ENCODE measurements at regions not wholly inside any gene's neighbourhood (a gene's known extent, or its start where the extent isn't known, plus 50 kb on each side); places are given as distances from the start of the nearest gene placed in this dataset.
"Not testable (repeated sequence)": the region's sequence is repeated elsewhere in the genome, so short reads cannot be mapped to it uniquely, and the experiment has no call there.

DNA sequence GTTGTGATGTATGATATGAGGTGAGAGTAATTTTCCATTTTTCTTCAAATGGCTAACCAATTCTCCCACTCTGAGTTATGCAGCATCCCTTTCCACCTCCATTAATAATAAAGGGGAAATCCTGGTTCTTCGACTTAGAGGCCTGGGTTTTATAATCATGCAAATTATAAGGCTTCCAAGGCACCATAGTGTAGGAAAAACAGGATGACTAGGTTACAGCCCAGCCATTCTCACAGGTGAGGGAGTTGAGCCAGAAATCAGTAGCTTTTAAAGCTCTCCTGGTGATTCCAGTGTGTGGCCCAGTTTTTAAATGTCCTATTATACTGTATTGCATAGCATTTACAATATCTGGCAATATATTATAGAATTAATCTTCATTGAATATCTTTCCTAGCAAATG lies 203.1 kb downstream of the ARHGEF9 start:
- no peak for DNase-seq (ENCODE audit: low read depth in 2 of 2)

DNA sequence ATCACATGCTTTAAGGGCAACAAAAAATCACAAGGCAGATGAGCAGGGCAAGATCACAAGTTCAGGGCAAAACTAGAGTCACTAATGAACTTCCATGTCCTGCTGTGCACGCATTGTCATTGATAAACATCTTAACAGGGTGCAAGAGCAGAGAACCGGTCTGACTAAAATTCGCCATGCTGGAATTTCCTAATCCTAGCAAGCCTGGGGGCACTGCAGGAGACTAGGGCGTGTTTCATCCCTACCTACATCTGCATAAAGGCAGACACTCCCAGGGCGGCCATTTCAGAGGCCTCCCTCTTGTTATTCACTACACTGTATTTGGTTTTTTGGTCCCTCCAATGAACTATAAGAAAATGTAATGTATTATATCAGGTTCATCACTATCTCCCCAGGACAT lies 203.6 kb downstream of the ARHGEF9 start:
- no peak for DNase-seq (ENCODE audit: low read depth in 2 of 2)

DNA sequence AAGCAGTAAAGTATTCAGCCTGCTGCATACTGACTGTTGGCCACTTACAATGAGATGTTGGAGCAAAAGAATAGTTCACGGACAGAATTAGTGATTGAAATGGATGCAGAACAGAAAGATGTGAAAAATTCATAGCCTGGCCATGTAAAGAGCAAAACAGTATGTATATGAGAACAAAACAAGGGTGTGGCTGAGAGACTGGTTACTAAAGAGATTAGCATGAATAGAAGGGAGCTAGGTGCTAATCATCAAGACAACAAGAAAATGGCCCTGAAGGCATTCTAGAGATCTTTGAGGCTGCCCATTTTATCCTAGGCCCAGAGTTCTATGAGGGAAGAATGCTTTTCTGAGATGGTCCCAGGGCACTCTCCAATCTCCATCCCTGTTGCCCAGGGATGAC lies 208.5 kb downstream of the ARHGEF9 start:
- no peak for DNase-seq (ENCODE audit: low read depth in 2 of 2)

DNA sequence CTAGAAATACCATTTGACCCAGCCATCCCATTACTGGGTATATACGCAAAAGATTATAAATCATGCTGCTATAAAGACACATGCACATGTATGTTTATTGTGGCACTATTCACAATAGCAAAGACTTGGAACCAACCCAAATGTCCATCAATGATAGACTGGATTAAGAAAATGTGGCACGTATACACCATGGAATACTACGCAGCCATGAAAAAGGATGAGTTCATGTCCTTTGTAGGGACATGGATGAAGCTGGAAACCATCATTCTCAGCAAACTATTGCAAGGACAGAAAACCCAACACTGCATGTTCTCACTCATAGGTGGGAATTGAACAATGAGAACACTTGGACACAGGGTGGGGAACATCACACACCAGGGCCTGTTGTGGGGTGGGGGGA lies 209.3 kb downstream of the ARHGEF9 start:
- DNase-seq (ENCODE audit: low read depth in 2 of 2) = not testable (repeated sequence)

DNA sequence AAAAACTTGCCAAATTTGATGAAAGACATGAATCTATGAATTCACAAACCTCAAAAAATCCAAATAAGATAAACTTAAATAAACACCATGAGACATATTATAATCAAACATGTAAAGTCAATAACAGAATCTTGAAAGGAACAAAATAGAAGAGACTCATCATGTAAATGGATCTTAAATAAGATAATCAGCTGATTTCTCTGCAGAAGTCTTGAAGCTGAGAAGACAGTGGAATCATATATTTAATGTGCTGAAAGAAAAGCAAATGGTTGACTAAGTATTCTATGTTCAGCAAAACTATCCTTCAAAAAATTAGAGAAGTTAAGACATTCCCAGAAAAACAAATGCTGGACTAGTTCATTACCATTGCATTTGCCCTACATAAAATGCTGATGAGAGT lies 215.7 kb upstream of the SPIN4 start:
- DNase-seq (ENCODE audit: low read depth in 2 of 2) = no peak

DNA sequence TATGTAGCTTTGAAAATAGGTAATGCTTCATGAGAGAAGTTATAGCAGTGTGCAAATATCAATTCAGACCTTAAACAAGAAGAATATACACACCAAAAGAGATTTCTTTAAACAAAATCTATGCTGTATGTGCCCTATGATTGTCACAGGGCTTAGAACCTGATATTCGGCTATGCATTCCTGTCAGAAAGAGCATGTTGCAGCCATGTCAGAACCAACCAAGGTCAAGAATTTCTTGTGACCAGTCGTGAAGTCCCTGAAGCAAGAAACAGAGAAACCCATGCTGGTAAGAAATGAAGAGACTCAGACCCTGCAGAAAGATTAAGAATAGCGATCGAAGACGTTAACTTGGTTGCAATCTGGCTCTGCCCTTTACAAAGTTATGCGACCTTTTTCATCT lies 210.3 kb upstream of the SPIN4 start:
- DNase-seq (ENCODE audit: low read depth in 2 of 2) = no peak

DNA sequence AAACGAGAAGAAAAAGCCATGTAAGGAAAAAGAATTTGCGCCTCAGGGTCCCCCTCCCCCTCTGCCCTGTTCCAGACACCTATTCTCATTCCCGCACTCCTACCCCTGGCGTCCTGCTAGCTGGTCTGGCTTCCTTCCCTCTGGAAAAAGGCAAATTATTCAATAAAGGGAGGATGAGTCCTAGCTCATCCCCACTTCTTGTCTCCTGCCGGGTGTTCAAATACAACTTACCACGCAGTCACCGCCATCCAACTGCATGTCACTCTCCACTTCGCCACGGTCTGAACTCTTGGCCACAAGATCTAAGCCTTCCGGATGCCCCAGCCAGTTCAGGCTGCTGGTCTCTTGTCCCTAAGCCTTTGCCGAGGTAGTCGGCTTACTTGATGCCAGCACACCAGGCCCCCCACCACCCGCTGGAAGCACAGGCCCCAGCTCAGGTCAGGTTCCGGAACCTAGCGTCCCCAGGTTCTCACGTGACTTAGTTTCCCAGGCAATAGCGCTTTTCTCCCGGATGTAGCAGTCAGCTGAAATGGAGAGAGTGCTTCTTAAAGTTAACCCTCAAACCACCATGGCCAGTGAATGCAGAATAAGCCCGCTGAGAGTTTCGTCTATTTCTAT lies 209.6 kb upstream of the SPIN4 start:
- peak; percentile 73 to 81 for DNase-seq (ENCODE audit: low read depth in 2 of 2)

DNA sequence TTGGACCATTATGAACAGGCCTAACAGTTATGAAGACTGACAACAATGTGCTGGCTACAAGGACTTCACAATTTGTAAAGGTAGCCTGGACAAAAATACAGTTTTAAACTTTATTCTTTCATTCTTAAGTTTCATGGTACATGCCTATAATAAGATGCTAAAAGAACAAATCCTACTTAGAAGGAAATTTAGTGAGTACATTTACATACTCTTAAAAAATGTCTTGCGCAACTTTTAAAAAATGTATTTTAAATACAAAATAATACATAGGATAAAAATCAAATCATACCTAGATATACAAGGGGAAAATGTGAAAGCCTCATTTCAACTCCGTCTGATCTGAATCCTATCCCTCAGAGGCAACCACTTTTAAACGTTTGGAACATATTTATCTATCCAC lies 200.7 kb upstream of the SPIN4 start:
- DNase-seq (ENCODE audit: low read depth in 2 of 2) = no peak

DNA sequence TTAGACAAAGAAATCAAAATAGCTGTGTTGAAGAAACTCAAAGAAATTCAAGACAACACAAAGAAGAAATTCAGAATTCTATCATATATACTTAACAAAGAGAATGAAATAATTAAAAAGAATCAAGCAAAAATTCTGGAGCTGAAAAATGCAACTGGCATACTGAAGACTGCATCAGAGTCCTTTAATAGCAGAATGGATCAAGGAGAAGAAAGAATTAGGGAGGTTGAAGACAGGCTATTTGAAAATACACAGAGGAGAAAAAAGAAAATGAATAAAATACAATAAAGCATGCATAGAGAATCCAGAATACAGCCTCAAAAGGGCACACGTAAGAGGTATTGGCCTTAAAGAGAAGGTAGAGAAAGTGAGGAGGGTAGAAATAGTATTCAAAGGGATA lies 179.5 kb upstream of the SPIN4 start:
- DNase-seq (ENCODE audit: low read depth in 2 of 2) = no peak

DNA sequence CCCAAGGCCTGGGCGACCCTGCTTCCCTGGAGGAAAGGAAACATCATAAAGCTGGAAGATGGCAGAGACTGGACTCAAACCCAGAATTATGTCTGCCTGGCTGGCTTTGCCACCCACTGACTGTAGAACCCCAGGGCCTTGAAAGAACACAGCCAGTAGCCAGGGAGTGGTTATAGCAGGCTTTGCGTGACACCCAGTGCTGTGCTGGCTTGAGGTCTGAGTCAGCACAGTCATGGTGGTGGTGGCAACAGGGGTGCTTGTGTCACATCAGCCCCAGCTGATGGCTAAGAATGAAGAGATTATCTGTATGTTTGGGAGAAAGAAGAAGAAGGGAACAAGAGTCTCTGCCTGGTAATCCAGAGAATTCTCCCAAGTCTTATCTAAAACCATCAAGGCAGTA lies 178.8 kb upstream of the SPIN4 start:
- DNase-seq (ENCODE audit: low read depth in 2 of 2) = no peak

DNA sequence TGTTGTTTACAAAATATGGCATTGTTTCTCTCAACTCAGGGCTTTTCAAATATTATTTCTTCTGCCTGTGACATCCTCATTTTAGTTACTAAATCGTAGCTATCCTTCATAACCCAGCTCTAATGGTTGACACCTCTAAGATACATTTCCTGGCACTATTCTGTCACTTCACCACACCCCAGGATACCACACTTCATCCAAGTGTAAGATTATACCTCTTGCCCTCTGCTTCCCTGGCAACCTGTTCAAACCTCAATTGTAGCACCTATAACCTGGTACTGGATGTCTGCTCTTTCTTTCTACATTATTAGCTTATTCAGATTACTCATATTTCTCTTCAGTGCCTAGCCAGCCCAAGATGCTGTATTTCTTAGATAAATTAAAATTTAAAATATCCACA lies 175.7 kb upstream of the SPIN4 start:
- no peak for DNase-seq (ENCODE audit: low read depth in 2 of 2)

DNA sequence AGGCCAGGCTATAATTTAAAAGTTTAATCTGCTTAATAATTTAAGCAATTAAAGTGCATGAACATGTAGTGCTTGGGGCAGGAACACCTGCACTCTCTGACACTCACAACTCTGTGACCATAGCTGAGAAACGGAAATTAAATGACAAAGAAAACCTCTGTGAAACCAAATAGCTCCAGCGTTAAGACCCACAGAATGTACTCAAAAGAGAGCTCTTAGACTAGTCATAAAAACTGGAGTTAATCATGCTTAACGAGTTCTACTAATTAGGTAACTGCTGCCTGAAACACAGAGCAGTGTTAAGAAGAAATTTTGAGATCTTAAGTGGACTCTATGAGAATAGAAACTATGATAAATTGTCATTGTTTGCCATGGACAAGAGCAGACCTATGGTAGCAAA lies 174.4 kb upstream of the SPIN4 start:
- DNase-seq (ENCODE audit: low read depth in 2 of 2) = no peak

DNA sequence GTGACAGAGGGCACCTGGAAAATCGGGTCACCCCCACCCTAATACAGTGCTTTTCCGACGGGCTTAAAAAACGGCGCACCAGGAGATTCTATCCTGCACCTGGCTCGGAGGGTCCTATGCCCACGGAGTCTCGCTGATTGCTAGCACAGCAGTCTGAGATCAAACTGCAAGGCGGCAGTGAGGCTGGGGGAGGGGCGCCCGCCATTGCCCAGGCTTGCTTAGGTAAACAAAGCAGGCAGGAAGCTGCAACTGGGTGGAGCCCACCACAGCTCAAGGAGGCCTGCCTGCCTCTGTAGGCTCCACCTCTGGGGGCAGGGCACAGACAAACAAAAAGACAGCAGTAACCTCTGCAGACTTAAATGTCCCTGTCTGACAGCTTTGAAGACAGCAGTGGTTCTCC lies 168.2 kb upstream of the SPIN4 start:
- not testable (repeated sequence) for DNase-seq (ENCODE audit: low read depth in 2 of 2)

DNA sequence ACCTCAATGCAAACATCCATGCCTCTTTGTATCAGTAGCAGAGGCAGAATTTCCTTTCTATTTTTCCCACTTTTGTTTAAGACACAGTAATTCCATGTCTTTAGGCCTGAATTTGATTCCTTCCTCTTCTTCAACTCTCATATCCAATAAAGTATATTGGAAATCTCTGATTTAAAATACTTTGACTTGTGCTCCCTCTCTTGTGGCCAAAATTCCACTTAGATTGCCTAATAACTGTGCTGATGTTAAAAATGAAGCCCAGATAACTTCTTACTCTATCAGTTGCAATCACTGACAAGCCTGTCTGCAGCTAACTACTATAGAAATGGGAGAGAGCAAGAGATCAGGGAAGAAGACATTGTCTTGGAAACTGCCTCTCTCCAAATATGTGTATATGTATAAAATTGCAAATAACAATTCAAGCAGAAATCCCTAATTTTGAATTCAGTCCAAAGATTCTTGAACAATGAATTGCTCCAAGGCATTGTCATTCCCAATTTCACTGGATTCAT lies 163.5 kb upstream of the SPIN4 start:
- DNase-seq (ENCODE audit: low read depth in 2 of 2) = no peak

DNA sequence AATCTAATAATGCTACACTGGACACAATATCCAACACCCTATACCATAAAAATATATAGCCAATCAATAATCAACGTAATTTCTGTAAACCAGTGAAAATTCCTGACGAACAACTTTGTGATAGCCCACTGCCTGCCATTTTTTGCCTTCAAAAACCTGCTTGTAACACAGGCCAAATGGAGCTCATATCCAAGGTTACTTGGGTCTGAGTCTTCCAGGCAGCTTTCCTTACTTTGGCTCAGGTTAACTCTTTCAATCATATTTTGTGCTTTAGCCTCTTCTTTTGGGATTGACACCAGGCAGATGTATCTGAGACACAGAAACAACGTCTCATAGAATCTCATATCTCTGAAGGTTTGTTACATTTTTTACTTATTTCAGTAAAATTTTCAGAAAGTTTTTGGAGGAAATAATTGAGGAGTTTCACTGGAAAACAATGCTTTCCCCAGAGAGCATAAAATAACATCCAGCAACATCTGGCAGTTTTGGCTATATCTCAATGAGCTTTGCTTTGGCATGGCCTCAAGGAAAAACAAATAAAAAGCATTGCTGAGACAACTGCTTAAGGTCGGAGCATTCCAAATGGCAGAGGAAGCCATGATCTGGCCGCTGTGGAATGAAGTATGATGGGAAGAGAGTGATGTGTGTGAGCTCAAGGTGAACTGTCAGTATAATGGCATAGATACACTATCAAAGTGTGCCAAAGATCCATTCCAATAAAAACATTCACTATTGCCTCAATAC lies 162.9 kb upstream of the SPIN4 start:
- DNase-seq (ENCODE audit: low read depth in 2 of 2) = peak; percentile 26 to 74

DNA sequence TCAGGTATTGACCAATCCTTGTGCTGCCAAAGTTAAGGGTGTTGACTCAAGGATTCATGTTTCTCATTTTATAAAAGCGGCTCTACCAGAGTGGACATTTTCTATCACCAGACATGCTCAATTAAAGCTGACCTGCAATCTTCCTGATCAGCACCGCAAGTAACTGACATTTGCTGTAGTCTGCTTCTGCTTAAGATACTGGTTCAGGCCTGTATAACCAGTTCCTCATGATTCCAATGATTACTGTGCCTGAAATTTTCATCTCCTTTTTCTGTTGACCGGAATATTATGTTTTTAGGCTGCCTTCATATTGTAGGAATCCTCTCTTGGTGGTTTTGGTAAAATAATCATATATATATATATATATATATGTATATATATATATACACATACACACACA lies 160.2 kb upstream of the SPIN4 start:
- DNase-seq (ENCODE audit: low read depth in 2 of 2) = no peak

DNA sequence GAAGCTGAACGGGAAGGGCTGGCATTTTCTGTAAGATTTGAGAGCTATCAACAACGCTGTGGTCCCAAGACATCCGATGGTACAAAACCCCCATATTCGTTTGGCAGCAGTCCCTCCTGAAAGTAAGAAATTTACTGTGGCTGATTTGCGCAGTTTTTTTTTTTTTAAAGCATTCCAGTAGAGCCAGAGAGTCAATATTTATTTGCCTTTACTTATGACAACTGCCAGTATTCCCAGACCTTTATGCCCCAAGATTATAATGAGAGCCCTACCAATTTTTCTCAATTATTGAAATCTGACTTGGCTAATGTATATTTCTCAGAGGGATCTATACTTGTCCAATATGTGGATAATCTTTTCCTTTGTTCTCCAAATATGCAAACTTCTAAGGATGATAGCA lies 157.5 kb upstream of the SPIN4 start:
- no peak for DNase-seq (ENCODE audit: low read depth in 2 of 2)

DNA sequence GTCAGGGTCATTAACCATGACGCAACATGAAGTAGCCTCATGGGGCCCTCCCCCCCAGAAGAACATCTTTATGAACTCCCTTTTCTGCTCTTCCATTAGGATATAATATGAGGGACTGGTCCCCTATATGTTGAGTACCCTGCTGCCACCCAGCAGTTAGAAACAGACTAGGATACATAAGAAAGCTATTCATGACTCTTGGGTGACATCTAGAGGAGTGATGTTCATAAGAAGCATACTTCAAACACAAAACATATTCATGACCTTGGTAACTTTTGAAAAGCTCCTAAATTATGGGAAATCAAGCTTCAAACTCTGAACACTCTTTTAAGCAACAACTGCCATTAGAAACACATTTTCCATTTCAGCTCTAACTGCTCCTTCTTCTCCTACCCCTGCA lies 155.2 kb upstream of the SPIN4 start:
- peak; percentile 36 to 59 for DNase-seq (ENCODE audit: low read depth in 2 of 2)

DNA sequence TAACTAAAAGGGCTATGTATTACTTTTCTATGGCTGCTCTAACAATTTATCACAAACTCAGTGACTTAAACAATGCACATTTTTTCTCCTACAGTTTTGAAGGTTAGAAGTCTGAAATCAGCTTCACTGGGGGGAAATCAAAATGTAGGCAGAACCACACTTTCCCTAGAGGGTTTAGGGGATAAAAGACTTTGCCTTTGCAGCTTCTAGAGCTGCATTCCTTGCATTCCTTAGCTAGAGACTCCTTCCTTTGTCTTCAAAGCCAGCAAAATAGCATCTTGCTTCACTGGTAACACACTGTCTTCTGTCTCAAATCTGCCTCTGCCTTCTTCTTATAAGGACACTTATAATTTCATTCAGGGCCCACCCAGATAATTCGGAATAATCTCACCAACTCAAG lies 152.4 kb upstream of the SPIN4 start:
- DNase-seq (ENCODE audit: low read depth in 2 of 2) = no peak

DNA sequence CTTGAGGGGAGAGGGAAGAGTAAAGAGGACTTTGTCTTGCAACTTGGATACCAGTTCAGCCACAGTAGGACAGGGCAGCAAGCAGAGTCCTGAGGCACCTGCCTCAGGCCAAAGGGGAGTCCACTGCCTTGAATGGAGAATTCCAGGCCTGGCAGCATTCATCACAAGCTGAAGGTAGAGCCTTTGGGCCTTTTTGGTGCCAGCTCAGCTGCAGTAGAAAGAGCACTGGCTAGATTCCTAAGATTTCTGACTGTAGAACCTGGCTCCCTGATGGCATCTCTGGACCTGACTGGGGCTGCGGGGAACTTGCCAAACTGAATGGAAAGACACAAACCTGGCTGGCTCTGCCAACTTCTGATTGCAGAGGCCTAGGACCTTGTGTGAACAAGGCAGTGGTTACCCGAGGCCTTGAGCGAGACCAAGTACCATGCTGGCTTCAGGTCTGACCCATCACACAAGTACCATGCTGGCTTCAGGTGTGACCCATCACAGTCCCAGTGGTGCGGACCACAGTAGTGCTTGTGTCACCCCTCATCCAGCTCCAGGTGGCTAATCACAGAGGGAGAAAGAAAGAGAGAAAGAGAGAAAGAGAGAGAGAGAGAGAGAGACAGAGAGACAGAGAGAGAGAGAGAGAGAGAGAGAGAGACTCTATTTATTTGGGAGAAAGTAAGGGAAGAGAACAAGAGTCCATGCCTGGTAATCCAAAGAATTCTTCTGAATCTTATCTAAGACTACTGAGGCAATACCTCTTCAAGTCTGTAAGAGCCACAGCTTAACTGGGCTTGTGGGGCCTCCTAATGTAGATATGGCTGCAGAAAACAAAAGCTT lies 137.6 kb upstream of the SPIN4 start:
- DNase-seq (ENCODE audit: low read depth in 2 of 2) = no peak

DNA sequence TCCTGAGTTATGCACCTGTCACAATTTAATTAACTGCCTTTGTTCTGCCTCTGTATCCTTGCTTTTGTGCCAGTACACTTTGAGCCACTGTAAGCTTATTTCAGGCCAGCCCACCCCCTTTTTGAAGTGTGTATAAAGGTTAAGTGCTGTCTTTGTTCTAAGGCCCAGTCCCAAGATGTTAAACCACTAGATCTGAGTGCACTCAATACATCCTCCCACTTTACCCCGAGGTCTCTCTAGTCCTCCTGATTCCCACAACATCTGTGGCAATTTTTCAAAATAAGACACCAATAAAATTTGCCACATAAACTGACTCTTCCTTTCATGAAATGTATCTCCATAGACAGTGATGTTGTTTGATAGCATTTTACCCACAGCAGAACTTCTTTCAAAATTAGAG lies 124.1 kb upstream of the SPIN4 start:
- no peak for DNase-seq (ENCODE audit: low read depth in 2 of 2)

DNA sequence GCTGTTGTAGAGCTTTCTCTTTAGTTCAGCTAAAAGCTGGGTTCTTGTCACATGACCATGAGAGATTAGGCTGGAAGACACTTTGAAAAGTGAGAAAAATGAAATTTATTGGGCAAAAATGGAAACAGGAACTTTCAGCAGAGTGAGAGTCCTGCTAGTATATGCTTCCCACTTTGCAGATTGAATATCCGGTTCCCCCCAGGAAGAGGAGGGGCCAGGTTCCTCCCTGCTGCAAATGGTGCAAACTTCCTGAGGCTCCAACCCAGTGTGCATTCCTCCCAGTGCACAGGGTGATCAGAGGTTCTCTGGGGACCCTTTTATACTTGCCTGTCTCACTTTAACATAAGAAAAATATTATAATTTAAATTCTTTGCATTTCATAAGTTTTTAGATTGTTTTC lies 119.9 kb upstream of the SPIN4 start:
- no peak for DNase-seq (ENCODE audit: low read depth in 2 of 2)

DNA sequence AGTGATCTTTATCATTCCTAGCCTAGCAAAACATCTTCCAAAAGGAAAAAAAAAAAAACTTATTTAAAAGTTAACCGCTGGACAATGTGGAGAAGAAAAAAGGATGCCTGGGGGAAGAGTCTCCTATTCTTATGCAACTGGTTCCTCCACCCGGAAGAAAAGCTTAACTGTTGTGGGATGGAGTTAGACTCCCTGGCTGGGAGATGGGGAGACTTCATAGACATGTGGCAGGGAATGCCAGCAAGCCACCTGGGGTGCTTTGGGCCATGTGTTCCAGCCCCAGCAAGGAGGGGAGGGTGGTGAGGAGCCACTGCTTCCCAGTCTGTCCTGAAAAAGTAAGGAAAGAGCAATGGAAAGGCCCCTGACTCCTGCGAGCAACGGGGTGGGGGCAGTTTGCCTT lies 119.4 kb upstream of the SPIN4 start:
- DNase-seq (ENCODE audit: low read depth in 2 of 2) = no peak

Data from dermis microvascular lymphatic vessel endothelial cell (primary cell).